GM18505 (cell line): ENCODE measurements at regions not wholly inside any gene's neighbourhood (a gene's known extent, or its start where the extent isn't known, plus 50 kb on each side); places are given as distances from the start of the nearest gene placed in this dataset.

ENCODE experiments used
- ATAC-seq: cut with Tn5 transposase; IDR thresholded peaks from one replicate; pipeline ENCODE4 v1.9.1; 2021; ENCODE audit not compliant: unreplicated experiment
- POLR2A ChIP-seq: IDR thresholded peaks from 4 replicates; pipeline ENCODE4 v1.6.1; 2011; ENCODE audit warnings: borderline replicate concordance; ENCODE audit not compliant: insufficient read depth, insufficient read length; ENCODE audit errors: extremely low read depth

- ATAC-seq = no peak
- no peak for TF ChIP-seq POLR2A
Measured at GRCh38 chr5:10812218-10812617, 51.2 kb upstream of the DAP start.
